GM12873 (cell line): ENCODE measurements at regions not wholly inside any gene's neighbourhood (a gene's known extent, or its start where the extent isn't known, plus 50 kb on each side); places are given as distances from the start of the nearest gene placed in this dataset.

Experiments
- CTCF ChIP-seq: IDR thresholded peaks from 2 replicates; pipeline ENCODE4 v1.5.1; 2012; ENCODE audit warnings: low read depth, mild to moderate bottlenecking, moderate library complexity, low read length, control low read depth; ENCODE audit not compliant: insufficient read depth; ENCODE audit errors: missing control alignments

DNA sequence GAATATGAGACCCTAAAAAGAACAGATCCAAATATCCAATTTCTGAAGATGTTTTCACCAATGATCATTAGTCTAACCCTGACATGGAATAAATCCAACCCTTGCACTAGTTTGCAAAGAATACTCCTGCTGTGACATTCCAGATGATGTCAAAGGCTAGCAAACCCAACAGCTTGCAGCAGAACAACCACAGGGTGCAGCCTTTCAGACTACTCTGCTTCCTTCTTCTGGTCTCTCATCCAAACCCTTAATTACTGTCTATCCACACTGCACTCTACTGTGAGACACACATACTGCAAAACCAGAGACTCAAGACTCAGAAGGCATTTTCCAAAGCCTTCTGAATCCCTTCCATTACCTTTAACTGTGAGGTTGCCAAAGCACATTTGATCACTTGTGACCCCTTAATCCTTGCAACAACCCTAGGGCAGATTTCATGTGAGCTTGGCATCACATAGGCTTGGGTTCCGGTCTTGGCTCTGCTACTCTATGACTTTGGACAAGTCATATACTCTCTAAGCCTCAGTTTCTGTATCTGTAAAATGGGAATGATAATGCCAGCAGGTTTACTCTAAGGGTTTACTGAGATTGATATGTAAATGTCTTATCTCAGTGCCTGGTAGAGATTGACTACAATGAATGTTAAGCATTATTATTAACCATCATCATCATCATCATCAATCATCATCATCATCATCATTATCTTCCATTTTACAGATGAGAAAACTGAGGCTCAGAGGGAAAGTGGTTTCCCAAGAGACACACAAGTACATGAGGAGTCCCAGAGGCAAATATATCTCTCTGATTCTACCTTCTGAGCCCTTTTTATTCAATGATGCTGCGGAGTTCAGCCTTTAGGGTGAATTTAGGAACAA lies 94.5 kb downstream of the SYF2 start:
- no peak for TF ChIP-seq CTCF

DNA sequence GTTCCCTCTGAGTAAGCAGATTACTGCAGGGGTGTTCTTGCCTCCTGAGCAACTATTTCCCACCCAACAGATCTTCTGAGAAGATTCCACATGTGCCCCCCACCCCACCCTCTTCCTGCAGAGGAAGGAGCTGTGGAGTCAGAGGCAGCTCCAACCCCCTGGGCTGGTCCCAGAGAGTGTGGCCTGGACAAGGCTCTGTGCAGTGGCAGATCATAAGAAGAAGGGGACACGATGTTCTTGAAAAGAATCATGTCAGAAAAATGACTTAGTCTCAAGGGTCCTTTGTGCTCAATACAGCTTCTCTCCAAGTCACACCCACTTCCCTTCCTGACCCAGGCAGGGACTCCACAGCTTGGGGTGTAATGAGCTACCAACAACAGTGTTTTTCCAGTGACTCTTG lies 95.2 kb downstream of the SYF2 start:
- no peak for TF ChIP-seq CTCF

- no peak for TF ChIP-seq CTCF
Measured at GRCh38 chr1:25135909-25136308, 96.4 kb downstream of the SYF2 start.

- no peak for TF ChIP-seq CTCF
Measured at GRCh38 chr1:25134801-25135461, 97.4 kb downstream of the SYF2 start.

DNA sequence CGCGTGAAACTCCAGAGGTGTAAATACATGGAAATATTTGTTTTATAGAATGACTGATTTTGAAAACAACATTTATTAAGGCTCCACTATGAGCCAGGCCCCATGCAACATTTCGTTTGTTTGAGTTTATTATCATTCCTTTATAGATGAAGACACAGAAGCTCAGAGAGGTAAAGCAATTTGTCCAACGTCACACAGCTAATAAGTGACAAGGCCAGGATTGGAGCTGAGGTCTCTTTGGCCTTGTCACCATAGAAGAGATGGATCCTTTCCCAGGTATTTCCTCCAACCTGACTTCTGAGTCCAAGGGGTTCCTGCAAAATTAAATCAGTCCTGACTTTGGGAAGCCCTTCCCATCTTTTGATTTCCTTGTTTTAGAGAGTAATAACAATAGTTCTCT lies 98.0 kb downstream of the SYF2 start:
- no peak for TF ChIP-seq CTCF

- no peak for TF ChIP-seq CTCF
Measured at GRCh38 chr1:25131794-25132193, 100.5 kb downstream of the SYF2 start.

GRCh38 chr1:25130895-25131294 lies 101.4 kb downstream of the SYF2 start:
- no peak for TF ChIP-seq CTCF
